ENCODE measurements at regions not wholly inside any gene's neighbourhood (a gene's known extent, or its start where the extent isn't known, plus 50 kb on each side); places are given as distances from the start of the nearest gene placed in this dataset.

GRCh38 chr5:58080573-58080972 is 379.3 kb downstream of the PLK2 start:
- TF ChIP-seq CTCF (conservative IDR thresholded peaks at IDR 0.05; ENCODE audit: low read depth, low read length) = no peak
- no peak for TF ChIP-seq EZH2 (IDR thresholded peaks at IDR 0.05; ENCODE audit: low read length, unreplicated experiment)
- TF ChIP-seq EZH2phosphoT487 (IDR thresholded peaks at IDR 0.05; ENCODE audit: borderline replicate concordance, low read length) = no peak

Measured in PC-3 (cell line).